Memory B cell (primary cell): ENCODE measurements at regions not wholly inside any gene's neighbourhood (a gene's known extent, or its start where the extent isn't known, plus 50 kb on each side); places are given as distances from the start of the nearest gene placed in this dataset.

Experiments used
- ATAC-seq: fragments of 150-1000 bp; cut with Tn5 transposase; 2 replicates; pipeline ENCODE4 v1.10.0; 2021; ENCODE audit warnings: low read depth, mild to moderate bottlenecking, moderate library complexity
- DNase-seq, 2 donors: peaks; one replicate each; pipeline ENCODE4 v3.0.0; 2022; ENCODE audit warnings: low spot score in 2 of 2
- H3K27ac Mint-ChIP-seq: one replicate; pipeline ENCODE4 v1.8.0; 2022; ENCODE audit warnings: mild to moderate bottlenecking, moderate library complexity, mixed read lengths
- H3K27me3 Mint-ChIP-seq: one replicate; pipeline ENCODE4 v1.8.0; 2022; ENCODE audit warnings: mixed read lengths
- H3K36me3 Mint-ChIP-seq: one replicate; pipeline ENCODE4 v1.8.0; 2022; ENCODE audit warnings: mild to moderate bottlenecking, mixed read lengths
- H3K4me1 Mint-ChIP-seq: one replicate; pipeline ENCODE4 v1.8.0; 2022; ENCODE audit warnings: mixed read lengths
- H3K4me3 Mint-ChIP-seq: one replicate; pipeline ENCODE4 v1.8.0; 2022; ENCODE audit warnings: mild to moderate bottlenecking, moderate library complexity, mixed read lengths
- H3K9me3 Mint-ChIP-seq: one replicate; pipeline ENCODE4 v1.8.0; 2022; ENCODE audit warnings: mixed read lengths

DNA sequence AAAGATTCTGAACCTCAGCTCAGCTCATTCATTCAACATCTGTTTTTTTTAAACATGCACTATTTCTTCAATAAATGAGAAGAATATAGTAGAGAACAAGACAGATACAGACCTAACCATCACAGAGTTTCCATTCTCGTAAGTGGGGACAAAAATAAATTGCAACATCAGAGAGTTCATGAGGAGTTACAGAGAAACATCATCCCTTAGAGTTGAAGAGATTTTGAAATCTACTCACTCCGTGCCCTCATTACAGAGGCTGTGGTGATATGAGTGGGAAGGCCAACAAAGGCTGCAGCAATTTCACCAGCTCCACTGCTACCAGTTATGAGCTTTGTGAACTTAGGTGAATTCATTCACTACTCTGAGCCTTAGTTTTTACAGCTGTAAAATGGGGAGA is 399.3 kb downstream of the BCL11A start:
- ATAC-seq (no peak), DNase-seq (no peak)
- peaks cover 12% of the 10 kb centered on the region for H3K4me1 Mint-ChIP-seq
- H3K9me3 Mint-ChIP-seq: no peaks in the 10 kb centered on the region
- H3K4me3 Mint-ChIP-seq: no peak overlapping the region
- H3K36me3 Mint-ChIP-seq: no peaks in the 10 kb centered on the region
- no peak overlapping the region for H3K27ac Mint-ChIP-seq
- H3K27me3 Mint-ChIP-seq: no peaks in the 10 kb centered on the region

DNA sequence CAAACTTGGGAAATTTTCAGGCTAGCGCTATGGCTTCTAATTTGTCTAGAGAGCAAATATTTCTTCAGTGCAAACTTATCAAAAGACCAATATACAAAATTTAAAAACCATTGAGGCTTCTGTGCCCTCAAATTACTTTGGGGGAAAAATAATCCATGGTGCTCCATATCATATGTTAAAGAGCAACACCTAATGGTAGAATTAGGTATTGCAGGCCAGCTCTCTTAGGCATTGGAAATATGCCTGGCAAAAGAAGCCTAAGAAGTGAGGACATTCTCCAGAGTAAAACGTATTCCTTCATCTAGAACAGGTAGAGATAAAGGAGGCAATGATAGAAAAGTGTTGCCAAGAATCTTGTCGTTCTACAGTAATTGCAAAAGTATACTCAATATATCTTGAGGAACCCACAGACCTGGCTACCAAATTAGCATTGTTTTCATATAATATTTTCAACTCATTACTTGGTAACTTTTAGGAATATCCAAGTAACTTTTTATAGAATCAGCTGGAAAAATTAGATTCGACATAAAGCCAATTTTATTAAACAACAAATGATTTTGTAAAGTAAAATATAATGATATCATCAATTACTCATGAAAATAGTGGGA is 401.1 kb downstream of the BCL11A start:
- DNase-seq (peak in 1 of 2 donors; percentile 35), ATAC-seq (no peak)
- Mint-ChIP-seq H3K4me1 (peaks cover 15% of the 10 kb centered on the region), H3K27me3 (no peaks in the 10 kb centered on the region), H3K4me3 (no peak overlapping the region), H3K27ac (no peak overlapping the region), H3K9me3 (no peaks in the 10 kb centered on the region), H3K36me3 (no peaks in the 10 kb centered on the region)

DNA sequence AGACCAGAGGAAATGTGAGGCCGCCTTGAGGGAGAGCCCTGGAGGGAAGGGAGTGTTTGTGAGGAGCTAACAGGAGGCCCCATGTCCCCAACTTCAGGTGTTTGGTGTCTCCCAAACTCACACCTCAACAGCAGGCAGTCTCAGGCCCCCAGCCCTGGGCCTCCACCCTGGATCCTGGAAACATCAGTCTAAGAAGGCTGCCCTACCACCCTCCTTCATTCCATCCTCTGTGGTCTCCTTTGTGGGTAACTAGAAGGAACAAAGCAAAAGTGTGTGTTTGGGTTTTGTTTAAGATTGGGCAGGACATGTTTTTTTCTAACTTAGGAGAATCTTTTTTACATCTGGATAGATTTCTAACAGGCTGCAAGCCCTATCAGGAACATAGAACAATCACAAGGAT is 404.3 kb downstream of the BCL11A start:
- H3K9me3 Mint-ChIP-seq: no peaks in the 10 kb centered on the region
- H3K27ac Mint-ChIP-seq: peak overlapping the region; percentile 2
- H3K36me3 Mint-ChIP-seq: no peaks in the 10 kb centered on the region
- ATAC-seq: no peak
- no peak for DNase-seq
- peaks cover 13% of the 10 kb centered on the region for H3K4me1 Mint-ChIP-seq
- no peak overlapping the region for H3K4me3 Mint-ChIP-seq
- no peaks in the 10 kb centered on the region for H3K27me3 Mint-ChIP-seq

DNA sequence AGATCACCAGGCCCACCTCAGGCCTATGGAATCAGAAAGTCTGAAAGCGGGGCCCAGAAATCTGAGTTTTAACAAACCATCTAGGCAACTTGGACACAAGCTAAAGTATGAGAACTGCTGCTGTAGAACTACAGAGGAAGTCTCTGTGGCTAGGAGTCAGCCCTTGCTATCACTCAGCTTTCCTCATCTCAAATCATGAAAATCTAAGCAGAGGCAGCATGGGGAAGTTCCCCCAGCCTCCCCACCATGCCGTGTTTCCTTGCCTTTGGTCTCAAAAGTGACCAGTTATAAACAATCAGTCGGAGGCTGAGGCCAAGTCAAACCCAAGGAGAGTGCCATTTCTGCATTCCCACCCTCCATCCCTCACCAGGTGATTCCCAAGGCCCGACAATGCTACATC is 404.7 kb downstream of the BCL11A start:
- Mint-ChIP-seq H3K27ac (peak overlapping the region; percentile 2), H3K36me3 (peaks cover 2% of the 10 kb centered on the region), H3K27me3 (no peaks in the 10 kb centered on the region), H3K4me3 (no peak overlapping the region), H3K9me3 (no peaks in the 10 kb centered on the region), H3K4me1 (peaks cover 13% of the 10 kb centered on the region)
- DNase-seq (no peak), ATAC-seq (peak; percentile 64)

DNA sequence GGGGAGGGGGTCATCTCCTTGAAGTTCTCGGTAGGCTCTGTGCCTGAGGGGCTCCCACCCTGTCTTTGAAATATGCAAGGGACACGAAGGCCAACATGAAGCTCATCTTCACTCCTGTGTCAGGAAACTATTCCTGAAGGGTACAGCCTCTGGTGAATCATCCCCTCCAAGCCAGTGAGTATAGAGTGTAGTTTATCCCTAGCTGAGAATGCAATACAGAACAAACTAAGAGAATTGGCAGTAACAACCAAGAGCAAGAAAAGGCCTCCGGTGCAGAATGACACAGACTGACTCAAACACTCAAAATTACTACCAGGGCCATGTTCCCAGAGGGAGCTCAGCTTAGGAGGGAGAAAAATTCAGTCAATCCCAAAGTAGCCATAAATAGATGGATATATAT is 413.3 kb downstream of the BCL11A start:
- no peak for DNase-seq
- no peak overlapping the region for H3K27ac Mint-ChIP-seq
- H3K4me1 Mint-ChIP-seq: no peaks in the 10 kb centered on the region
- H3K27me3 Mint-ChIP-seq: no peaks in the 10 kb centered on the region
- no peak overlapping the region for H3K4me3 Mint-ChIP-seq
- H3K36me3 Mint-ChIP-seq: peaks cover 11% of the 10 kb centered on the region
- peaks cover 7% of the 10 kb centered on the region for H3K9me3 Mint-ChIP-seq
- no peak for ATAC-seq

DNA sequence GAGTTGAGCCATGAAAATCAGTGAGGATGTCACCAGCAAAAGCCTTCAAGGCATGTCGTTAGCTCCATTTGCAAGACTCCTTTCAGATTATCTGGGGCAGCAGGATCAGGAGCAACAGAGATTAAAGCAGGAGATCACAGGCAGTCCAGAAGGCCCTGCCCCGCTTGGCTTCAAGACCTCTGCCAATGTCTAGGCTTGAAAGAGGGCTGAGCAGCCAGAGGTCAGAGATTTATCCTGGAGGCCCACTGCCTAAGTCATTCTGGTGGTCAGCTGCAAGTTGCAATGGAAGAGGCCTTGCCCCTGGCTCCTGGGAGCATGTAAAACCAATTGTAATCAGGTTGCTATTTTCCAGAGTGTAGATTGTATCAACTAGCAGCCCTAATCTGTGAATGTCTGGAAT is 416.5 kb downstream of the BCL11A start:
- peak overlapping the region; percentile 23 for H3K27ac Mint-ChIP-seq
- H3K4me3 Mint-ChIP-seq: no peak overlapping the region
- peaks cover 1% of the 10 kb centered on the region for H3K27me3 Mint-ChIP-seq
- H3K9me3 Mint-ChIP-seq: peaks cover 5% of the 10 kb centered on the region
- no peaks in the 10 kb centered on the region for H3K4me1 Mint-ChIP-seq
- H3K36me3 Mint-ChIP-seq: peaks cover 9% of the 10 kb centered on the region
- DNase-seq (no peak), ATAC-seq (no peak)

DNA sequence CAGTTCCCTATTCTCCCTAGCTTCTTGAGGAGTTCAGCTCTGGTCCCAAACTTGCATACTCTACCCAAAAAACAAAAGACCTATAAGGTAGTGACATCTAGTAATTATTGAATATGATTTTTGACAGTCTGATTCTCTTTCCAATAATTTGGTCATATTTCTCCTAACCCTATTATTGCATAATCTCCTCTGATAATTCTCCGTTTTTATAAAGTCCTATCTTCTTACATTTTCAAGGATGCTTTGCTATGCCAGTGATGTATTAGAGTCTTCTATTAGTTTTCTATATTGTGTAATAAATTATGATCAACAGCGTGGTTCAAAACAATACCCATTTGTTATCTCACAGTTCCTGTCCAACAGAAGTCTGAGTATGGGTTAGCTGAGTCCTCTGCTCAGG is 426.3 kb downstream of the BCL11A start:
- no peaks in the 10 kb centered on the region for H3K27me3 Mint-ChIP-seq
- H3K9me3 Mint-ChIP-seq: peaks cover 2% of the 10 kb centered on the region
- no peak overlapping the region for H3K4me3 Mint-ChIP-seq
- no peak for DNase-seq
- H3K36me3 Mint-ChIP-seq: peaks cover 4% of the 10 kb centered on the region
- H3K4me1 Mint-ChIP-seq: no peaks in the 10 kb centered on the region
- no peak overlapping the region for H3K27ac Mint-ChIP-seq
- ATAC-seq: no peak

DNA sequence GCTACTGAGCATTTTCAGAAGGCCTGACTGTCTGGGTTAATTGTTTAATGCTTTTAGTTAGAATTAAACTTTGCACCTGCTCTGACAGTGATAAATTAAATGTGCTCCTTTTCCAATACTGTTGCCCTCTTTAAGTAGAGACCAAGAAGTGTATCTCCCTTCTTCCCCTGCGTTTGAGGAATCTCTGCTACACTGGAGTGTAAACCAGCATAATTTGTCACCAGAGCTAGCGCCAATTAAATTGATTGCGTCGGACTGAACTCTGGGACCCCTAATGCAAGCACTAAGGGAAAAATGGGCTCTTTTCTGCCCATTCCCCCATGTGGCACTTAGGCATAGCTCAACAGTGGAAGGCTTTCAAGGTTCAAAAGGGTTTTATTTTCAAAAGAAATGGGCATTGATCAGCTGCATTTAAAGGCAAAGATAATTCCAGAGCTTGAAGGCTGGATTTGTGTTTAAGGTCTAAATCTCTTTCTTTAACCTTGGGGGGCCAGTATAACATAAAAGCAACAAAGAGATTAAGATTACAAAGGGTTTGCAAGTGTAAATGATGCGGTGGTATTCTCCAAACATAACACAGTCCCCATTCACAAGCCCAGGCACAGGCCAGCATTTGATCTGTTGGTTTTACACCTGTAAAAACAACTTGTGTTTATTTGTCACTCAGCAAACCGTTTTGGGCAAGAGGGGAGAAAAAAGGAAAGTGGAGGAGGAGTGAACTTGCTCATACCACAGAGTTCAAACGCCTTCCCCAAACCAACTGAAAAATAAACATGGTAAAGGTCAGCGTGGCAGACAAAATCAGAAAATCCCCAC is 427.6 kb downstream of the BCL11A start:
- Mint-ChIP-seq H3K4me1 (no peaks in the 10 kb centered on the region), H3K9me3 (peaks cover 2% of the 10 kb centered on the region), H3K36me3 (no peaks in the 10 kb centered on the region), H3K4me3 (no peak overlapping the region), H3K27me3 (no peaks in the 10 kb centered on the region), H3K27ac (no peak overlapping the region)
- DNase-seq (no peak), ATAC-seq (no peak)

DNA sequence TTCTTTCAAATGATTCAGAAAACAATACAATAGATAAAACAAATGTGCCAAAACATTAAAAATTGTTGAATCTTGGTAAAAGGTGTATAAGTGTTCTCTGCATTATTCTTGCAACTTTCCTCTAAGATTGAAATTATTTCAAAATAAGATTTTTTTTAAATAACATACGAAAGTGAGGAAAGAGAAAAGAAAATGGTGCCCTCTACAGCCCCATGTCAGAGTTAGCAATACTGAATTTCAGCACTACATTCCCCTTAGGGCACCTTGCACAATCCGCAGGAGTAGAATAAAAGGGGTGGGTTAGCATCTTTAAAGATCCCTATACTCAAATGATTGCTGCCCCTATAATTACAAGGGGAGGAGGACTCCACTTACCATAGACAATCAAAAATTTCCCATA is 433.7 kb downstream of the BCL11A start:
- Mint-ChIP-seq H3K4me1 (peaks cover 9% of the 10 kb centered on the region), H3K27me3 (no peaks in the 10 kb centered on the region), H3K9me3 (peaks cover 5% of the 10 kb centered on the region), H3K27ac (no peak overlapping the region), H3K4me3 (no peak overlapping the region), H3K36me3 (peaks cover 1% of the 10 kb centered on the region)
- DNase-seq: no peak
- ATAC-seq: no peak

DNA sequence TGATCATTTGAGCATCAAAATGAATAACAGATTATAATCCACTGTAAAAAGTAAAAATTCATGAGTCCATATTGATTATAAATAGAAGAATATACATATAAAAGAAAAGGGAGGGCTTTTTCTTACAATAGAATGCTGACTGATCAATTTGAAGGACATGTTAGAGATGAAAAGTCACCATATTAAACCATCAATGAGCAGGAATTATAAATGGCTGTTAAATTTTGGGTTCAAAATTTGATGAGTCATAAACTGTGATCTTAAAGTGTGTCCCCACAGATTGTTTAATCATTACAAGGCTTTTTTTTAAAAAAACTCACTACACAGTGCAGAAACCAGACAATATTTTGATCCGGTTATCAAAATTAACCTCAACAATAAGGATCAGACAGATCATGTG is 434.5 kb downstream of the BCL11A start:
- peaks cover 1% of the 10 kb centered on the region for H3K36me3 Mint-ChIP-seq

DNA sequence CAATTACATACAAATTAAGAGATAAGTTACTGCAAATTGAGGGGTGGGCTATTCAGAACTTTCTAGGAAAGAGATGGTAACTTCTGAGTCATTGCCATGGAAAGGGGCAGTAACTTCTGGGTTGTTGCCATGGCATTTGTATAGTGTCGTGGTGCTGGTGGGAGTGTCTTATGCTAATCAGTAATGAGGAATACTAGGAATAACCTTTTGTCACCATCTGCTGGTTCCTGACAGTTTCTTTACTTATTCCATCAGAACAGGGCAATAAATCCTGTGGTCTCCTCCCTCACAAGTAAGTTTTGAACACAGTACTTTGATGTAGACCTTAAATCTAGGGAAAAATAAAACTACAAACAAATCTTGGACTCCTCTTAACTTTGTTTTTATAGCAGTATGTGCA is 435.4 kb downstream of the BCL11A start:
- Mint-ChIP-seq H3K4me1 (peaks cover 11% of the 10 kb centered on the region), H3K9me3 (peaks cover 6% of the 10 kb centered on the region), H3K27ac (no peak overlapping the region), H3K36me3 (peaks cover 3% of the 10 kb centered on the region), H3K4me3 (no peak overlapping the region), H3K27me3 (no peaks in the 10 kb centered on the region)
- ATAC-seq (no peak), DNase-seq (no peak)

More for the DNA sequence above, 434.5 kb downstream of the BCL11A start:
- Mint-ChIP-seq H3K9me3 (peaks cover 5% of the 10 kb centered on the region), H3K27me3 (no peaks in the 10 kb centered on the region), H3K4me3 (no peak overlapping the region), H3K27ac (no peak overlapping the region), H3K4me1 (peaks cover 11% of the 10 kb centered on the region)
- no peak for ATAC-seq
- no peak for DNase-seq

DNA sequence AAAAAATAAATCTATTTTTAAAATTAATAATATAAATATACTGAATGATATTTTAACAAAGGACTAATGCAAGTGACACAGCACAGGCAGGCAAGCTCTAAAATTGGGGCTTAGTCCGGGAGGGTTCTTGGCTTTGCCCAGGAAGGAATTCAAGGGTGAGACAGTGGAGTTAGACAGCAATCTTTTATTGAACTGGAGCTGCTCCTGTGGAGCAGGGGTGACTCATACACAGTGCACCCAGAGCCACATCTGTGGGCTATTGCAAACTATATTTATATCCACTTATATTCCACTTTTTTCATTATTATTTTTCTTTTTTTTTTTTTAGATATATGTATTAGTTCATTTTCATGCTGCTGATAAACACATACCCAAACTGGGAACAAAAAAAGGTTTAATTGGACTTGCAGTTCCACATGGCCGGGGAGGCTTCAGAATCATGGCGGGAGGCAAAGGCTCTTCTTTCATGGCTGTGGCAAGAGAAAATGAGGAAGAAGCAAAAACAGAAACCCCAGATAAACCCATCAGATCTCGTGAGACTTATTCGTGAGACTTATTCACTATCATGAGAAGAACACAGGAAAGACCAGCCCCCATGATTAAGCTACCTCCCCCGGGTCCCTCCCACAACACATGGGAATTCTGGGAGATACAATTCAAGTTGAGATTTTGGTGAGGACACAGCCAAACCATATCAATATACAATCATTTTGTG is 437.1 kb downstream of the BCL11A start:
- Mint-ChIP-seq H3K4me3 (no peak overlapping the region), H3K36me3 (peaks cover 3% of the 10 kb centered on the region), H3K27me3 (no peaks in the 10 kb centered on the region), H3K4me1 (peaks cover 11% of the 10 kb centered on the region), H3K9me3 (peaks cover 6% of the 10 kb centered on the region), H3K27ac (no peak overlapping the region)
- DNase-seq (no peak), ATAC-seq (no peak)

DNA sequence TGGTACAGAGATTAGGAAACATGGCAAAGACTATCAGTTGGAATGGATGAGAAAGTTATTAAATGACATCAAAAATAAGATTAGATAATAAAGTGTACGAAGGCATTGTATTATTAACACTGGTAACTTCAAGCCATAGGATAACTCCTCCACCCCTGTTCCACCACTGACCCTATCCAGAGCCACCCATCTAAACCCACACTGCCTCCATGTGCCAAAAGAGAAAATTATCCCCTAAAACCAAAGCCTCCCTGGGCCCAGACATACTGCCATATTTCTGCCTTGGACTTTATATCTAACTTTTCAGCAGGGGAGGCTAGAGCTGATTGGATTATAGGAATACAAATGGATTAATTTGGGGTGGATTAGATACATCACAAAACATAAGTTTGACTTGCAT is 443.7 kb downstream of the BCL11A start:
- no peak overlapping the region for H3K27ac Mint-ChIP-seq
- H3K27me3 Mint-ChIP-seq: no peaks in the 10 kb centered on the region
- peaks cover 1% of the 10 kb centered on the region for H3K9me3 Mint-ChIP-seq
- no peak for DNase-seq
- peaks cover 11% of the 10 kb centered on the region for H3K4me1 Mint-ChIP-seq
- no peak for ATAC-seq
- no peak overlapping the region for H3K4me3 Mint-ChIP-seq
- H3K36me3 Mint-ChIP-seq: peaks cover 1% of the 10 kb centered on the region

DNA sequence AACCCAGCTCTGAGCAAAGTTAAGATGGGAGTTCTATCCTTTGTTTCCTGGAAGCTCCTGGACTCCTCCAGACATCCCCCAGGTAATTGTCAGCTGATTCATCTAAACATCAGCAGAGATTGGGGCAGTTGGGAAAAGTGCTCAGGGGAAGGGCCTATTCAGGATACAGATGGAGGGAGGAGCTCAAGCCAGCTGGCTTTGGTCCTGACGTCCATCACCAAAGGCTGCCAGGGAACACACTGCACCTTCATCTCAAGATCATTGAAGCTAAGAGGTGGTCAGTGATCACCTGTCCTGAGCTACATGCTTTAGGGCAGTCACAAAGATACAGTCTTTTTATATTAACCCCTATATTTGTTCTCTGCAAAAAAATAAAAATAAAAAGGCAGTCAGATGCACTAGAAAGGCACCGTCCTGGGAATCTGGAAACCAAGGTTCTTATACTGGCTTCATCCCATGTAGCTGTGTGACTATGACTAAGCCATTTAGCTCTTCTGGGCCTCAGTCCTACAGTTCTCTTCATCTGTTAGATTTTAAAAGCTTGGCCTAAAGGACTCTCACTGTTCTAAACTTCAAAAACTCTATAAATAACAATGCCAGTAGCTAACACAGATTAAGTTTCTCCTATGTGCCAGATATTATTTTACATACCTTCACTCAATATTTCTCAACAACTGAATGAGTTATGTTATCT is 446.5 kb downstream of the BCL11A start:
- H3K4me3 Mint-ChIP-seq: no peak overlapping the region
- H3K4me1 Mint-ChIP-seq: peaks cover 15% of the 10 kb centered on the region
- H3K27me3 Mint-ChIP-seq: no peaks in the 10 kb centered on the region
- DNase-seq: no peak
- no peaks in the 10 kb centered on the region for H3K9me3 Mint-ChIP-seq
- no peak overlapping the region for H3K27ac Mint-ChIP-seq
- no peaks in the 10 kb centered on the region for H3K36me3 Mint-ChIP-seq
- ATAC-seq: no peak
